LNCaP clone FGC (cell line): ENCODE measurements at regions not wholly inside any gene's neighbourhood (a gene's known extent, or its start where the extent isn't known, plus 50 kb on each side); places are given as distances from the start of the nearest gene placed in this dataset.
"Not testable (repeated sequence)": the region's sequence is repeated elsewhere in the genome, so short reads cannot be mapped to it uniquely, and the experiment has no call there.

Source experiments
- DNase-seq: peaks from one replicate; pipeline ENCODE4 v3.0.0-alpha.2; 2011; ENCODE audit warnings: low read depth
- H3K4me3 ChIP-seq: 2 replicates; pipeline ENCODE4 v1.5.1; 2011; ENCODE audit warnings: mild to moderate bottlenecking, low read depth, low read length, control low read depth
- TF ChIP-seq, protein P1 (sequence below): IDR thresholded peaks from 2 replicates; pipeline ENCODE4 v1.5.1; 2012; ENCODE audit warnings: mild to moderate bottlenecking; ENCODE audit not compliant: control insufficient read depth, insufficient read depth; ENCODE audit errors: extremely low read depth

DNA sequence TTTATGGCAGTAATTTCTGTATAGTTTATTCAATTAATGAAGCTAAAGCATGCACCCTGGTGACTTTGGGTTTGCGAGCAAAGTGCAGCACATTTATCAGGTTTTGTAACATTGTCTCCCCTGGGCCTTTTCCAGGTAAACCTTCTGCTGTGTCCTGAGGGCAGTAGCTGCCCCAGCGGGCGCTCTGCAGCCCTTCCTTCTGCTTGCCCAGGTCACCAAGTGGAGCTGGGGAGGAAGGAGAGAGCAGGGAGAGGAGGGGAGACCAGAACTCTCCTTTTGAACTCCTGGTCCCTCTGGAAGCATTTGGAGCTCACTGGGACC, 145.6 kb downstream of the DLL1 start:
- TF ChIP-seq, protein P1, sequence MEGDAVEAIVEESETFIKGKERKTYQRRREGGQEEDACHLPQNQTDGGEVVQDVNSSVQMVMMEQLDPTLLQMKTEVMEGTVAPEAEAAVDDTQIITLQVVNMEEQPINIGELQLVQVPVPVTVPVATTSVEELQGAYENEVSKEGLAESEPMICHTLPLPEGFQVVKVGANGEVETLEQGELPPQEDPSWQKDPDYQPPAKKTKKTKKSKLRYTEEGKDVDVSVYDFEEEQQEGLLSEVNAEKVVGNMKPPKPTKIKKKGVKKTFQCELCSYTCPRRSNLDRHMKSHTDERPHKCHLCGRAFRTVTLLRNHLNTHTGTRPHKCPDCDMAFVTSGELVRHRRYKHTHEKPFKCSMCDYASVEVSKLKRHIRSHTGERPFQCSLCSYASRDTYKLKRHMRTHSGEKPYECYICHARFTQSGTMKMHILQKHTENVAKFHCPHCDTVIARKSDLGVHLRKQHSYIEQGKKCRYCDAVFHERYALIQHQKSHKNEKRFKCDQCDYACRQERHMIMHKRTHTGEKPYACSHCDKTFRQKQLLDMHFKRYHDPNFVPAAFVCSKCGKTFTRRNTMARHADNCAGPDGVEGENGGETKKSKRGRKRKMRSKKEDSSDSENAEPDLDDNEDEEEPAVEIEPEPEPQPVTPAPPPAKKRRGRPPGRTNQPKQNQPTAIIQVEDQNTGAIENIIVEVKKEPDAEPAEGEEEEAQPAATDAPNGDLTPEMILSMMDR, result no peak
- no peak for DNase-seq
- H3K4me3 ChIP-seq, result no peak overlapping the region

DNA sequence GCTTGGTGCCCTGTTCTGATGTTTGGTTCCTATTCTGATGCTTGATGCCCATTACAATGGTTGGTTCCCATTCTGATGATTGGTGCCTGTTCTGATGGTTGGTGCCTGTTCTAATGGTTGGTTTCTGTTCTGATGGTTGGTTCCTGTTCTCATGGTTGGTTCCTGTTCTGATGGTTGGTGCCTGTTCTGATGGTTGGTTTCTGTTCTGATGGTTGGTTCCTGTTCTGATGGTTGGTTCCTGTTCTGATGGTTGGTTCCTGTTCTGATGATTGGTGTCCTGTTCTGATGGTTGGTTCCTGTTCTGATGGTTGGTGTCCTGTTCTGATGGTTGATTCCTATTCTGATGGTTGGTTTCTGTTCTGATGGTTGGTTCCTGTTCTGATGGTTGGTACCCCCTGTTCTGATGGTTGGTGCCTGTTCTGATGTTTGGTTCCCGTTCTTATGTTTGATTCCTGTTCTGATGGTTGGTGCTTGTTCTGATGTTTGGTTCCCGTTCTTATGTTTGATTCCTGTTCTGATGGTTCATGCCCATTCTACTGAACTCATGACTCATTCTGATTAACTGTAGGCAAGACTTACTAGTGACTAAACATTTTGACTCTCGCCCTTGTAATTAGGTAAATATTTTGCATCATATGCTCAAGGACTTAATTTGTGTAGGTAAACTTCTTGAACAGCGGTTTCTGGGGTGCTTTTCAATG, 146.2 kb downstream of the DLL1 start:
- TF ChIP-seq, protein P1, result no peak
- H3K4me3 ChIP-seq, result no peak overlapping the region
- DNase-seq, result no peak

DNA sequence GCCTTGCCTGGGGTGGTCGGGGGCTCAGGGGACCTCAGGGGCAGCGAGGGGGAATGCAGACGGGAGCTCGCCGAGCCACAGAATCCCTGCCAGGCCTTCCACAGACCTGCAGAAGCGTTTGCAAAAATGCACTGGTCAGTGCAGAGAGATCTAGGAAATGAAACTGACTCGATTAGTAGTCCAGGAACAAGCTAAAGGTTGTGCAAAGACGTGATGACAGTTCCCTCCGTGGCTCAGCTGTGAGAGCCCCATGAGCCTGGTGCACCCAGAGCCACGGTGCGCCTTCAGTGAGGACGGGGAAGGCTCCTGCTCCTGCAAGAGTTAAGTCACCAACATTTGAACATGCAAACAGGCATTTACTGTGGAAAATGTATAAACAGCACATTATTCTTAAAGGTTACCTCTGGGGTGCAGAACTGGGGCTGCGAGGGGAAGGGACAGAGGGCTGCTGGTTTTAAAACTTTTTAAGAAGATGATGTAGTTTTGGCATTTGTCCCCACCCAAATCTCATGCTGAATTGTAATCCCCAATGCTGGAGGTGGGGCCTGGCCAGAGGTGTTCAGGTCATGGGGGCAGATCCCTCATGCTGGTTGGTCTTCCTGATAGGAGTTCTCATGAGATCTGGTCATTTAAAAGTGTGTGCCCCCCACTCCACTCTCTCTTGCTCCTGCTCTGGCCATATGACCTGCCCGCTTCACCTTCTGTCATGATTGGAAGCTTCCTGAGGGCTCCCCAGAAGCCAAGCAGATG, 147.3 kb downstream of the DLL1 start:
- DNase-seq, result no peak
- TF ChIP-seq, protein P1, result no peak
- H3K4me3 ChIP-seq, result no peak overlapping the region

DNA sequence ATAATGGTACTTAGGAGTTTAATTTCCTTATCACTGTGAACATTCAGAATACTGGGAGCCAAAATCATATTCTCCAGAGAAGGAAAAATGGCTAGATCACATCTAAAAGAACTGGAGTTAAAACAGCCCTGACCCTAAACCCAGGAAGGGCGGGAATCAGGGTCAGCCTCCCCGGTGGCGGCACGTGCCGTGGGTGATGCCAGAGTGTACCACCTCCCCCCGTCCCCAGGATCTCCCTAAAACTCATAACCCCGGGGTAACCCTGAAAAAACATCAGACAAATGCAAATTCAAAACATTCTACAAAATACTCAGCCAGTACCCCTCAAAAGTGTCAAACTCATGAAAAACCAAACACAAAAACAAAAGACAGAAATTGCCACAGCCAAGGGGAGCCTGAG, 148.3 kb downstream of the DLL1 start:
- DNase-seq, result no peak
- TF ChIP-seq, protein P1, result no peak
- no peak overlapping the region for H3K4me3 ChIP-seq

DNA sequence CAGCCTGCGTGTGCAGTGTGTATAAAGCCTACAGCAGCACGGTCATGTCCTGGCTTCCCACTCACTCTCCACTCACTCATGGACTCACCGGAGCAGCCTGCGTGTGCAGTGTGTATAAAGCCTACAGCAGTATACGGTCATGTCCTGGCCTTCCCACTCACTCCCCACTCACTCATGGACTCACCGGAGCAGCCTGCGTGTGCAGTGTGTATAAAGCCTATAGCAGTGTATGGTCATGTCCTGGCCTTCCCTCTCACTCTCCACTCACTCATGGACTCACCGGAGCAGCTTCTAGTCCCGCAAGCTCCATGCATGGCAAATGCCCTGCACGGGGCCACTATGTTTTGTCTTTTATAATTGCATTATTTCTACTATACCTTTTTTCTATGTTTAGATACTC, 149.8 kb downstream of the DLL1 start:
- not testable (repeated sequence) for H3K4me3 ChIP-seq, DNase-seq

DNA sequence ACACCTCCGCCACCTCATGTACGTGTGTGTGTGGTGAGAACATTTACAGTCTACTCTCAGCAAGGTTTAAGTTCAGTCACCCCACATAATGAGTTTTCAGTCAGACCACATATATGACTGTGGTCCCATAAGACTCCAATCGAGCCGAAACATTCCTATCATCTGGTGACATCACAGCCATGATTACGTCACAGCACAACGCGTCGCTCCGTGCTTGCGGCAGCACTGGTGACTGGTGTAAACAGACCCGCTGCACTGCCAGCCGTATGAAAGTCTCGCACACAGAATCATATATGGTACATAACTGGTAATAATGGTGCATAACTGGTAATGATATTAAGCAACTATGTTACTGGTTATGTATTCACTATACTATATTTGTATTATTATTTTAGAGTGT, 150.7 kb downstream of the DLL1 start:
- TF ChIP-seq, protein P1, result no peak

DNA sequence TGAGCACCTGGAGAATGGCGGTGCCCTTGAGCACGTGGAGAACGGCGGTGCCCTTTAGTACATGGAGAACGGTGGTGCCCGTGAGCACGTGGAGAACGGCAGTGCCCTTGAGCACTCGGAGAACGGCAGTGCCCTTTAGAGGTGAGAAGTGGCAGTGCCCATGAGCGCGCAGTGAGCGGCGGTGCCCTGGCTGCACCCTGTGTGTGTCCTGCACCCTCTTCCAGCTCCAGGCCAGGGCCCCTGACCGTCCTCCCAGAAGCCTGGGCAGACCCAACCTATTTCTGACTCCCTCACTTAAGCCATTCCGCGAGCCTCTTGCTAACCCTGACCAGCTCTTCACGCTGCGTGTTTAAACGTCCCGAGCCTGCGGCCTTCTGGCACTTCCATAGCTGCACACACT, 151.3 kb downstream of the DLL1 start:
- no peak for DNase-seq
- TF ChIP-seq, protein P1, result no peak
- H3K4me3 ChIP-seq, result no peak overlapping the region

More for the DNA sequence above, 150.7 kb downstream of the DLL1 start:
- H3K4me3 ChIP-seq, result no peak overlapping the region
- DNase-seq, result no peak

DNA sequence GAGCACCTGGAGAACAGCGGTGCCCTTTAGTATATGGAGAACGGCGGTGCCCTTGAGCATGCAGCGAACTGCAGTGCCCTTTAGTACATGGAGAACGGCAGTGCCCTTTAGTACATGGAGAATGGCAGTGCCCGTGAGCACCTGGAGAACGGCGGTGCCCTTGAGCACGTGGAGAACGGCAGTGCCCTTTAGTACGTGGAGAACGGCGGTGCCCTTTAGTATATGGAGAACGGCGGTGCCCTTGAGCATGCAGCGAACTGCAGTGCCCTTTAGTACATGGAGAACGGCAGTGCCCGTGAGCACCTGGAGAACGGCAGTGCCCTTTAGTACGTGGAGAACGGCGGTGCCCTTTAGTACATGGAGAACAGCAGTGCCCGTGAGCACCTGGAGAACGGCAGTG, 151.8 kb downstream of the DLL1 start:
- DNase-seq, result not testable (repeated sequence)

More for the DNA sequence above, 151.8 kb downstream of the DLL1 start:
- H3K4me3 ChIP-seq, result not testable (repeated sequence)
